Loucy (cell line): ENCODE measurements at regions not wholly inside any gene's neighbourhood (a gene's known extent, or its start where the extent isn't known, plus 50 kb on each side); places are given as distances from the start of the nearest gene placed in this dataset.
A peak's percentile ranks its signal among the peaks of the same experiment; 100 is the strongest.

Source experiments
- EZH2phosphoT487 ChIP-seq: fragments of 200-600 bp; IDR thresholded peaks from 2 replicates; pipeline ENCODE4 v1.6.1; 2018; ENCODE audit warnings: antibody characterized with exemption, mild to moderate bottlenecking, moderate library complexity, borderline replicate concordance
- TF ChIP-seq, protein P1 (sequence below): fragments of 200-600 bp; sonication (generic); conservative IDR thresholded peaks from 2 replicates; pipeline ENCODE4 v1.5.1; 2014; ENCODE audit warnings: mild to moderate bottlenecking, antibody characterized with exemption, low read length

DNA sequence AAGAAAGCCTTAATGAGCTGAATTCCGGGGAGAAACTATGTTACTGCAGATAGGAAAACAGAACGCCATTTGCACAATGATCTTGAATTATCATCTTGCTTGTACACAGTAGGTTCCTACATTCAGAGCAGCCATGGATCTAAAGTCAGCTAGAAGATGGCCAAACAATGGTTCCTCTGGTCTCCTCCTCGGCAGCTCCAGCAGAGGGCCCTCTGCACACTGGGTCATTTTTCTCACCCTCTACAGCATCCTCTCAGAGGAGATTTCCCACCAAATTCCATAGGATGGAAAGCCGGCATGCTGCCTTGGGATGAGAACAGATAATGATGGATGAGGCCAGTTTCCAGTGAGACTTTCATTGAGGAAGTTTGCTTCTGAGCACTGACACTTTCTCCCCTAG, 308.5 kb upstream of the NFE2L3 start:
- TF ChIP-seq, protein P1, sequence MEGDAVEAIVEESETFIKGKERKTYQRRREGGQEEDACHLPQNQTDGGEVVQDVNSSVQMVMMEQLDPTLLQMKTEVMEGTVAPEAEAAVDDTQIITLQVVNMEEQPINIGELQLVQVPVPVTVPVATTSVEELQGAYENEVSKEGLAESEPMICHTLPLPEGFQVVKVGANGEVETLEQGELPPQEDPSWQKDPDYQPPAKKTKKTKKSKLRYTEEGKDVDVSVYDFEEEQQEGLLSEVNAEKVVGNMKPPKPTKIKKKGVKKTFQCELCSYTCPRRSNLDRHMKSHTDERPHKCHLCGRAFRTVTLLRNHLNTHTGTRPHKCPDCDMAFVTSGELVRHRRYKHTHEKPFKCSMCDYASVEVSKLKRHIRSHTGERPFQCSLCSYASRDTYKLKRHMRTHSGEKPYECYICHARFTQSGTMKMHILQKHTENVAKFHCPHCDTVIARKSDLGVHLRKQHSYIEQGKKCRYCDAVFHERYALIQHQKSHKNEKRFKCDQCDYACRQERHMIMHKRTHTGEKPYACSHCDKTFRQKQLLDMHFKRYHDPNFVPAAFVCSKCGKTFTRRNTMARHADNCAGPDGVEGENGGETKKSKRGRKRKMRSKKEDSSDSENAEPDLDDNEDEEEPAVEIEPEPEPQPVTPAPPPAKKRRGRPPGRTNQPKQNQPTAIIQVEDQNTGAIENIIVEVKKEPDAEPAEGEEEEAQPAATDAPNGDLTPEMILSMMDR, result peak; percentile 54
- TF ChIP-seq EZH2phosphoT487, result no peak
